Globus pallidus (tissue), 1 donor: ENCODE measurements at regions not wholly inside any gene's neighbourhood (a gene's known extent, or its start where the extent isn't known, plus 50 kb on each side); places are given as distances from the start of the nearest gene placed in this dataset.

ENCODE experiments used
- DNase-seq: peaks from one replicate; pipeline ENCODE4 v3.0.0-alpha.2; 2015; ENCODE audit warnings: low spot score

DNA sequence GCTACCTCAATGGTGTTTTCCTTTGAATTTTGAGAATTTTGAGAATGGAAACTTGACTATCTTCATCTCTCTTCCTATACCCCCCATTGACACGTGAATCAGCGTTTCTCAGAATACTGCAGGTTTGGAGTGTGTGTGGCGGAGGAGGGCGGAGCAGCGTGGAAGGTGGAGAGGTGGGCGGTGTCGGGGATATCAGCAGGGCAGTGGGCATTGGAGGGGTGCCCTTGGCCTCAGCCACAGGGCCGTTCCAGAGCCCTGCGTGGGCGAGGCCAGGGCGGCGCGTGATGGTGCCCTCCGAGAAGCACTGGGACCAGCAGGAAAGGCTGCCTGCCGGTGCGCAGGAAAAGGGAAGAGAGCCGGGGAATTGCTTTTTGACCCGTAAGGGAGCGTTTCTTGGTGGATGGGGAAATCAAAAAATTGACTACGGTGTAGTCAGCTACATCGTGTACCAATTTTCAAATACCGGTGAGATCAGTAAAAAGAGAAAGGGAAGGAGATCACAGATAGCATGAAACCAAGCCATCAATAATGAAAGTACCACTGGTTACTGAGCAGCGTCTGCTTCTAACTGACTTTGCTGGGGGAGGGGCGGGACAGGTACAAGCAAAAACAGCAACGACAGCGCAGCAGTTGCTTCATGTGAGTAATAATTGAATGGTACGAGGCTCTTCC is 82.7 kb upstream of the DUSP22 start:
- no peak for DNase-seq

DNA sequence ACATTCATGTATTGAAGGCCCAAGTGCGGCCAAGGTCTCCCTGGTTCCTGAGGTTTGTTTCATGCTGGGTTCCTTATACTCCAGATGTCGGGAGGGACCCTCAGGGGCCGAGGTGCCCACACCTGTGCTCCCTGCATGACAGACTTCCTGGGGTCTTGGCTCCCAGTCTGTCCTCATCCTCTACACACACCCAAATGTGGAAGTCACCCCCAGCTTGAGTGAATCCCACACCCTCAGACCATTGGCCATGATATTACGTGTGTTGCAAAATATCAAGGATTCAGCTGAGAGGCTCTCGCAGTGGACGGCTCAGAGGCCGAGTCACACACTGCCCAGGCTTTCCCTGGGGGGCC is 82.2 kb upstream of the DUSP22 start:
- DNase-seq = no peak

DNA sequence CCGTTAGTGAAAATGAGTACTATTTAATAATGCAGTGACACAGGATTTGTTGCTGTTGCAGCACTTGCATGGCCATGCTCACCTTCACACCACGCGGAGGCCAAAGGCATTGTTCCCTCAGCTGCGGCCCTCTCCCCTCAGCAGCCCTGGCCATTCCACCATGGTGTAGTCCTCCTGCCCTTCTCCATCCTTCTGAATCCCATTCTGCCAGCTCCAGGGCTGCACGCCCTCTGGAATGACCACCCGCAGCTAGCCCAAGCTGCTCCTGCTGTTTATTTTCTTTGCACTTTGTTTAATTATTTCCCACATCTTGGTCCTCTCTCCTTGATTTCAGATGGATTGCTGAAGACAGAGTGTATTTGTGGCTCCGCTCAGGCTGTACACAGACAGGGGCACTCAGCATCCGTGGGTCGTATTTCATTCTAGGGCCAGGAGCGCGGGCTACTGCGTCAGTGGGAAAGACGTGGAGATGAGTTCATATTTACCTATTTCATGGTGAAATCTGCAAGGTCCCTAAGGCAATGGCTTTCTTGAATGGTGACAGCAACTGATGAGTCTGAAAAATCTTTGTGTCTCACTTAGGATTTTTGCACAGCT is 81.4 kb upstream of the DUSP22 start:
- DNase-seq = no peak

DNA sequence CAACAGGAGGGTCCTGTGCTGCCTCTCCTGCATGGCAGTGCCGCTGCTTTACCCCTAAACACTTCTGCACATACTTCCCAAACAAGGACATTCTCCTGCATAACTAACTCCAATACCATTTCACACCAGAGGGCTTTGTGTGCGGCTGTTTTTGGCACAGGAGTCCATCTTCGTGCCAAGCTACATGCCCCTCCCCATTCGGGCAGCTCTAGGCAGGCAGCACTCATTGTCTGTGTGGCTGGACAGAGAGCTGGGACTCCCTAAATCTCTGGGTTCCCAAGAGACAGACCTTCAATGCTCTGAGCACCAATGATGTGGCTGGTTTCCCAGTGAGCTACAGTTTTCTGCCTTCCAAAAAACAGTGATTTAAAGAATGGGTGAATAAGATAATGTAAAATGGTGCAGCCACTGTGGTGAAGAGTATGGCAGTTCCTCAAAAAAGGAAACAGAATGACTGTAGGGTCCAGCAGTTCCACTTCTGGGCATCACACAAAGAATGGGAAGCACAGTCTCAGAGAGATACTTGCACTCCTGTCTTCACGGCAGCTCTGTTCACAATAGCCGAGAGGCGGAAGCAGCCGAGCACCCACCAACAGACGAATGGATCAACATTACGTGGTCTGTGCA is 80.3 kb upstream of the DUSP22 start:
- peak; percentile 16 for DNase-seq

DNA sequence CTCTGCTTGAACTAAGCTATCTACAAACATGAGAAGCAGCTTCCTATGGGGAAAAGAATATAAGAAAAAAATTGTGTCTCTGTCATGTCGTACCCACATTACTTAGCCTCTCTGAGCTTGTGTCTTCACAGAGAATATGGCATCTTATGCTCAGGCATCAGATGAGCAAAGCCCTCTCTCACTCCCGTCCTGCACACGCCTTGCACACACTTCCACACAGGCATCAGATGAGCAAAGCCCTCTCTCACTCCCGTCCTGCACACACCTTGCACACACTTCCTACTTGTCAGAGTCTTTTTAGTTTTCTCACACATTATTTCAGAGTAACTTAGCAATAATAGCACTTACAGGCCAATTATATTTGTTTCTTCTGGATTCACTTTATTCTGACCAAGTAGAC is 79.0 kb upstream of the DUSP22 start:
- DNase-seq = no peak

DNA sequence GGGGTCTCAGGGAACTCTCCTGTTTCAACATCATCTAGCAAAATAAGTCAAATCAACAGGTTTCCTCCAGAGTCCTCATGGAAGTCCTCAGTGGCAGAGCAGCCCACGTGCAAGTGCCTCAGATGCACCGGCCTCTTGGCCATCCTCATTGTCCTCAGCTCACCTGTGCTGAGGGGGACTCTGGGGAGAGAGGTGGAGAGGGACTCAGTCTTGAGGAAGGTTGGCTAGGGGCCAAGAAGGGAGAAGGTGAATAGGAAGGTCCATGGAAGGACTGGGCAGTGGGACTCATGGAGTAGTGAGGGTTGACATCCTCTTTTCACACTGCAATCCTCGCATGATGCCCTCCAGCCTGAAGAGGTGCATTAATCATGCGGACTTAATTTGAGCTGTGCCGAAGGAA is 77.9 kb upstream of the DUSP22 start:
- DNase-seq = no peak

DNA sequence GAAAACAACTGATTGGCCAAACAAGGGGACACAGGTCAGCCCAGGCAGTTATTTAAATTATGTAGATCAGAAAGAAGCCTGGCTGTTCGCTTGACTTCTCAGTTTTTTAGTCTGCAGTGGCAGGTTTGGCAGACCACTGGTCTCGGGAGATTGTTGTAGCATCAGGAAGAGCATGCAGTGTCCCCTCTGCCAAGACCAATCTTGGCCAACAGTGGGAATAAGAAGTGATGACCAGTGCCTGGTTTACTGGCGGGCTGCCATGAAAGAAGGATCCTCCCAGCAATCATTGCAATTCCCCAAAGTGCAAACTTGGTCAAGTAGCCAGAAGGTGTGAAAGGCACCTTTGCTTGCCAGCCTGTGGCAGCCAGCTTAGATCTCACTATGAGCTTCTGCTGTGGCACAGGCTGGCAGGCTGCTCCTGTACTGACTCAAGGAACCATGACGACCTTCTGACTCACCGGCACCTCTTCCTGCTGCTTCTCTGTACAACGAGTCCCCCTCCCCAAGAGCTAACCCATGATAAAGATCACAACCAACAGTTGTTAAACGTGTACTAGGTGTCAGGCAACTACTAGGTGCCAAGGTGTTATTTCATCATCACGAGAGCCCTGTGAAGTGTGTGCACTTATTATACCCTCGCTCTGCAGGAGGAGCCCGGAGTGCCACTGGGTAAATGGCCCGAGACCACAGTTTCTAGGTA is 76.8 kb upstream of the DUSP22 start:
- no peak for DNase-seq

DNA sequence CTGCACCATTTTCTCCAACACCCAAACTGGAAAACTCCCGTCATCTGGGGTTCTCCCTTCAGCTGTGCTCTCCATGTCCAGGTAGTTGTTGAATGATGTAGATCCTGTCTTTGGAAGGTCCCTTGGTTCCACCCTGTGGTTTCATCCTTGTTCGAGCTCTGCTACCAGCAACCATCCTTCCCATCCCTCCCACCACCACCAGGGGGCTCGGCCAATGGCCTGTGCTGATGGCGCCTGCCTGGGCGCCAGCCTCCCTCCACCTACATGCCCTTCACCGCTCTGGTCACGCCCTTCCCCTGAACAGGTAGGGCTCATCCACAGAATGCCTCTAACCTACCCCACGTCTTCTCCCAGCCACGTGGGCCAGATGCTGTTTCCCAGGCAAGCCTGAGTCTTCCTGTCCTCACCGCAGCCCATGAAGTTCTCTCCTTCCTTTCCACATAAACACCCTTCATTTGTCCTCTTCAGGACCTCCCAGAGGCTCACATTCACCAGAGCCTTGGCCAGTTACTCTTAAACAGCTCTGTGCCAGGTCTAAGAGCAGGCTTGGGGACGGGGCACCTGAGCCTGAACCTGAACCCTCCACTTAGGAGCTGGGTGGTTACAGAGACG is 75.1 kb upstream of the DUSP22 start:
- no peak for DNase-seq

DNA sequence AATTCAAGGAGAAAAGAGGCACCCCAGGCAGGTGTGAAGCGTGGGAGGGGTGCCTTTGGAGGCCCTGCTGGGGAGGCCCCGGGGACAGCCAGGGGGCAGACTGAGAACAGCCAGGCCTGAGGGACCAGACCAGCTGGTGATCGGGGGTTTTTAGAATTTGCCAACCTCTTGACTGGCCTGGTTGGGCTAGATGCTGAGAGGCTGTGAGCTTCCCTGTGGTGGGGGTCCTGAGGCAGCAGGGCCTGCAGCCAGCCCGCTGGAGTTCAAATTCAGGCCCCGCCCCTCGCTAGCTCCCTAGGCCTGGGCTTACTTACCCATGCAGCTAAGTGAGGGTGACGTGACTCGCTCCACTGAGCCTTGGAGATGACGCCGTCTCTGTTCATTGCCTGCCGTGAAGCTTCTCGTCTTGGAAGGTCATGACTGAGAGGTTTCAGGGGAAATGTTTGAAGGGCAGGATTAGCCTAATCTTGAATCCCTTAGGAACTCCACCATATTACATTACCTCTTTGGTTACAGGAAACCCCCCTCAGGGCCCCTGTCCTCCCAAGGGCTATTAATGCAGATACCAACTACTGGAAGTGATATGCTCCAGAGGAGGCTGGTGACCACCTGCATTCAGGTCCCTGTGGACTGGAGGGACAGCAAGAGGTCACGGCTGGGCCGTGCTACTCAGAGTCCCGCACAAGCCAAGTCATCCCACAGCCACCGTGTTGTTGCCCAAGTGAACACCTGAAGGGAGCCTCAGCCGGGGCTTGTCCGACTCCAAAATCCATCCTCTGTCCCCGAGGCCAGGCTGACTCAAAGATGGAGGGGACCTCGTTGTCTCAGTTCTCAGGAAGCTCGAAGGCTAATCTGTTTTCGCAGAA is 73.9 kb upstream of the DUSP22 start:
- no peak for DNase-seq

DNA sequence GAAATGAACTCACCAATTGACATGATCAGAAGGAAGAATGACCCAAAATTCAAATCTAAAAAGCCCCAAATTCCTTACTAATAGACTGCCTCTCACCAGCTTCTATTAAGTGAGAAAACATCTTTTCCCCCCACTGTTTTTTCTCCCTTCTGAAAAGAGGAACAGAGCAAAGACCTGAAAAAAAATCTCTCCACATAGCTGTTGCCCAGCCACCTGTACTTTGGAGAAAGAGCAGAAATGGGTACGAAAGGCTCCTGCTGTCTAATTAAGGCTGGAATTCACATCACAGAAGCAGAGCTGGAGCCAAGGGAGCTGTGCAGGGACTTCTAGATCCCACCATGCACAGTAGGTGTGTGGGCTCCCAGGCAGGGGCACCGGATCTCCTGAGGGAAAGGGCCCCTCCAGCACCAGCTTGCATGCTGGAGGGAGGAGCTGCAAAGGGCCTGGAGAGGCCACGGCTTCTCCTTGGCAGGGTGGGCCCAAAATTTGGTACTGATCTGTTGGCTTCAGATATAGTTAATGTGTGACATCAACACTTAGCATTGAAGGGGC is 73.2 kb upstream of the DUSP22 start:
- no peak for DNase-seq

DNA sequence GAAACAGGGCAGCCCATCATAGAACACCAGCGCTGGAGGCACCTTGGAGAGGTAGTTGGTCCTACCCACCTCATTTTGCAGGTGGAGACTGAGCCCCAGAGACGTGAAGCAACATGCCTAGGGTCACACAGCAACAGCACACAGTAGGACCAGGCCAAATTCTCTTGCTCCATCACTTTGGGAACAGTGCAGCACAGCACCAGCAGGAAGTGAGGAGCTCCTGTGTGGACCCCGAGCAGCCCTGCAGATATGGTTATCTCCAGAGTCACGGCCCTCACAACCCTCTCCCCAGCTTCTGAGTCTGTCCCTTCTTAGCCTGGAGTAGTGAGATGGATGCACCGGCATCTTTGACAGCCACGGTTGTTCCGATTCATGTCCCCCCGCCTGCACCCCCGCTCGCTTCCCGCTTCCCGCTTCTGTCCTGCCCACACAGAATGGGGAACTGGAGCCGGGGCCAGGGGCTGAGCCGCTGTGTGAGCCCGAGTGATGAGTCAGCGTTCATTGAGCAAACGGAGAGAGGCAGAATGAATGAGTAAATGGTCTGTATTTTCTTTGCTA is 72.6 kb upstream of the DUSP22 start:
- peak; percentile 23 for DNase-seq

DNA sequence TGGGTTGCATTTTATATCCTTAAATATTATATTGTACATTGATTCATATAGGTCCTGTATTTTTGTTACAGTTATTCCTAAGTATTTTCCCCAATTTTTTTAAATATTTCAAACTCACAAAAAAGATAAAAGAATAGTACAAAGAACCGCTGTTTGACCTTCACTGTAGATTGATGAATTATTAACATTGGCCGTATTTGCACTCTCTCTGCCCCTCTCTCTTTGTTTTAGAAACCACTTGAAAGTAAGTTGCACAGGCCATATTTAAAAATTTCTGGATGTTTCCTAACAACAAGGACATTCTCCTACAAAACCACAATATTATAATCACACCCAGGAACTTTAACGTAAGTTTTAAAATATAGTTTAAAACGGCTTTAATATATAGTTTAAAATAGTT is 72.0 kb upstream of the DUSP22 start:
- no peak for DNase-seq

DNA sequence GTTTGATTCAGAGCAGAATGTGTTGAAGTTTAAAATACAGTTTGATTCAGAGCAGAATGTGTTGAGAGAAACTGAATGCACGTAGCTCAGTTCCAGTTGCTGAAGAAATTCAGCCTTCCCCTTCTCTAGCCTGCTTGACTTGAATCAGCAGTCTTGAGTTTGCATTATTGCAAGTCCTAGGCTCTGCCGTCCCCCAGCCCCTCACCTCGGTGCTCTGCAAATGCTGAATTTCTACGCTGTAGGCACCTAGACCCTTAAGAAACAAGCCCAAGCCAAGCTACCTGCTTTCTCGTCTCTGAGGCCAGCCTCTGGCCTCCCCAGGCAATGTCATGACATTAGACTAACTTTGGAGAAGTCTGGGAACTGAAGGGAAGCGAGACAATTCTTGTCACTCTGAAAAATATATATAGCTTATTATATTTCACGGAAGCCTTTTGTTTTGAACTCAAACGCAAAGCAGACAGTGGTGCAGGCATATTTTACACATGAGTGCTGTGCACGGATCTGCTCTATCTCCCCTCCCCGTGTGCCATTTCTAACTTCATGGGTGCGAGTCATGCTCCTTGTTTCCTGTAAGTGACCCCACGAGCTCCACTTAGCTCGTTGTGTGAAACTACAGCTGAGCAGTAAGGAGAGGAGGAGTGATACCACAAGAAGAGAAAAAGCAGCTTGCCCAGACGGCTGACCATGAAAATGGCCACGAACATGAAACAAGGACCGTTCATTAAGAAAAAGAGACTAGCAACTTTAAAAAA is 71.4 kb upstream of the DUSP22 start:
- no peak for DNase-seq

DNA sequence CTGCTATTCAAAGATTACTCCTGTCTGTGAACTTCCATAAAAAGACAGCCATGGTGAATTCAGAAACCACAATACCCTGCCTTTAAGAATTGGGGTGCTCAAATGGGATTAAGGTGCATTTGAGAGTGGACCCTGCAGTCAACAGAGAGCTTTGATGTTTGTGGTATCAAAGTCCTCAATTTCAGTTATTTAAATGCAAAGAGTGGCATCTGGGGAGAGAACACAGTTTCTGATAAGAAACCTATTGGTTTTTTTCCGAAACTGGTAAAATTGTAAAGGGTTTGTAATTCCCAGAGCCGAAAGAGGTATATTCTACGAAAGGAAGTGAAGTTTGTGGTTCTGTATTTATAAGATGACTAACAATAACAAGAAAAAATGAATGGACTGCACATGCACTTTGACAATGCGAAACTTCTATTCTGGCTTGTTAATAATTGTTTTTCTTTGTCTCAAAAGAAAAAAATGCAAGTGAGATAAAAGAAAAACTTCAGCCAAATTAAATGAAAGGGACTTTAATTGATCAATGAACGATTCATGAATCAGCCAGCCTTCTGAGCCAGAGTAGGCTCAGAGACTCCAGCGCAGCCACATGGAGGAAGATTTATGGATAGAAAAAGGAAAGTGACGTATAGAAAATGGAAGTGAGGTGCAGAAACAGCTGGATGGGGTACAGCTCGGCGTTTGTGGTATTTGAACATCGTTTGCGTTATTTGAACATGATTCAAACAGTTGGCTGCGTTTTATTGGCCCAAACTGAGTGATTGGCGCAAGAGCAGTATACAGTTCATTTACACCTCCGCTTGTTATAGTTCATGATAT is 70.5 kb upstream of the DUSP22 start:
- no peak for DNase-seq

DNA sequence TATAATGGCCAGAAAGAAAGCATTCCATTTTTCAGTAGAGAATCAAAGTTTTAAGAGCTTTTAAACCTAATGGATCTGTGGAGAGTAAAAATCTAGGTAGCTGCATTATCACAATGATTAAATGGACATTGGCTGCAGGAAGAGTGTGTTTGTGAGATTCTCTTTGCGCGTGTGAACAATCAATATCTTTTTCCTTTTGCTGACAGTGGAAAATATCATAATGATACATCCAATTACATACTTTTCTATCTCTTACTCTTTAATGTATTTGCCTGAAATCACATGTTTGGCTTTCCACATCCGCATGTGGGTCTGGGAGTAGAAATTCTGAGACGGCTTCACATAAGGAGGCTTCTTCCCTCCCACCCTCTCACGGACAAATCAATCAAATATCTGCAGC is 69.8 kb upstream of the DUSP22 start:
- DNase-seq = no peak

DNA sequence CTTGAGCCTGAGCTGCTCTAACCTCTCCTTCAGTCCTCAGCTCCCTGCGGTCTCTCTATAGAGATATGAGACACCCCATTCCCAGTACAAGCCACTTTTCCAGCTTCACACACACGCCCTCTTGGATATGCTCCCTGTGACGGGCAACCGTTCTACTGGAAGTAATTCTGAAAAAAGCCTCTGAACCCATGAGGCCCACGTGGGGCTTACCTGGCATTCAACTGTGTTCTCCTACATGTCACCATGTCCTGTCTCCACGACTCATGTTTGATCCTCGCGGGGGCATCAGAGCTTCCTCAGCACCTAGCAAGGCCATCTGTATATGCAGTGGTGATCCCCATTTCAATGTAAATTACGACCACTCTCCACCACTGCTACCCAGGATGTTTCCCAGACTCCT is 69.2 kb upstream of the DUSP22 start:
- no peak for DNase-seq

DNA sequence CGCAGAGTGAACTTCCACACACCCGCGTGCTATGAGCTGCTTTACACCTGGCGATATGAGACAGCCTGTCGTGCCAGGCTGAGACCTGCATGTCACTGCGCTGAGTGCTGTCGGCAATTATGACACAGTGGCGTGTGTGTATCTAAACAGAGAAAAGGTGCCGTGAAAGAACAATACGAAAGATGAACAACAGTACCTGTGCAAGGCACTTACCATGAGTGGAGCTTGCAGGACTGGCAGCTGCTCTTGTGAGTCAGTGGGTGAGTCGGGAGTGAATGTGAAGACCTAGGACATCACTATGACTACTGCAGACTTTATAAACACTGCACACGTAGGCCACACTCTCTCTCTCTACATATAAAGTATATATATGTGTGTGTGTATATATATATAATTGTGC is 68.5 kb upstream of the DUSP22 start:
- DNase-seq = no peak

DNA sequence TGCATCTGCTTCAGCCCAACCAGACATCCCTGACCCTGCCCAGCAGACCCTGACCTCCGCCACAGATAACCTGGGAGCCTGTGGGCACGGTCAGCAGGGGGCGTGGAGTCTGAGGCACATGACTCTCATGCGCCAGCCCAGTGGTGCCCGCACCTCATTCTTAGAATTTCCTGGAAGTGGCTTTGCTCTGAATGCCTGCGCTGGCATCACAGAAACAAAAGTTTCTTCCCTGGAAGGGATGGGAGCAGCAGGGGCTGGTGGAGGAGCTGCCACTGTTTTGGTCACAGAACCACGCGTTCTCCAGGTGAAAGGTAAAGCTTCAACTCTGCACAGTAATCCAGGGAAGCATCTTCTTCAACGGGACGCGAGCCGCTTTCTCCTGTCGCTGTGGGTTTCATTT is 67.9 kb upstream of the DUSP22 start:
- no peak for DNase-seq

DNA sequence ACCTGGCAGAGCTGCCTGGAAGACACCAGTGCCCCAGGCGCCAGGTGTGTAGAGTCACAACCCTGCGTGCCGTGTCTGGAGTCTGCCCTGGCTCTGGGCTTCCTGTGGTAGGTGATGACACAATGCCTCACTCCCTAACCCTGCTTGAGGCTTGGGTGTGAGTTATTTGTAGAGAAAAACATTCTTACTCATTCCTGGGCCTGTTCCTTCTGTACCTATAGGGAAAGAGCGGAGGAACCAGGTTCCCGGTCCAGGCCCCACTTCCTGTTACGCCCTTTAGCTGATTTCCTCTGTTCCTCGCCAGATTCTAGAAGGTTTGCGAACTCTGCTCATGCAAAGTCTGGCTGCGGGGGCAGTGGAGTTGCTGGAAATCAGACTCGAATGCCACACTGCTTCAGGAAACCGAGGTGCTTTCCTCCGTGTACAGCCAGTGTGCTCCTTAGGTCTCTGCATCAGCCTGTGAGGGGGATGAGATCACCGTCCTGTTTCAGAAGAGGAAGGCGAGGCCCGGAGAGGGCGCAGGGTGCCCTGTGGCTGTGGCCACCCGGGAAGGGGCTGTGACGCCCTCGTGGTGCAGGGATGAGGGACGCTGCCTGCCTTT is 67.1 kb upstream of the DUSP22 start:
- DNase-seq = no peak
